OCI-LY3 (cell line): ENCODE measurements at regions not wholly inside any gene's neighbourhood (a gene's known extent, or its start where the extent isn't known, plus 50 kb on each side); places are given as distances from the start of the nearest gene placed in this dataset.

Source experiments
- CTCF ChIP-seq: fragments of 200-600, 300-600 bp; sonication (generic); IDR thresholded peaks from 2 replicates; pipeline ENCODE4 v1.5.1; 2014; ENCODE audit warnings: antibody characterized with exemption, low read length, low read depth
- EZH2phosphoT487 ChIP-seq: fragments of 200-600 bp; shearing (Covaris generic); IDR thresholded peaks from 2 replicates; pipeline ENCODE4 v1.6.1; 2018; ENCODE audit warnings: antibody characterized with exemption, mixed run types, low read depth

GRCh38 chr4:114037988-114038387 lies 58.5 kb upstream of the ARSJ start:
- TF ChIP-seq CTCF, result no peak
- no peak for TF ChIP-seq EZH2phosphoT487
